ENCODE measurements at regions not wholly inside any gene's neighbourhood (a gene's known extent, or its start where the extent isn't known, plus 50 kb on each side); places are given as distances from the start of the nearest gene placed in this dataset.

- ATAC-seq: no peak
- intact Hi-C loops (cut with DNase I): no loop called here
- DNase-seq: no peak
Measured at GRCh38 chr4:89665662-89666061, 171.3 kb downstream of the SNCA start.

- ATAC-seq: no peak
- intact Hi-C loops (cut with DNase I): no loop called here
Measured at GRCh38 chr4:89664521-89664920, 172.4 kb downstream of the SNCA start.

GRCh38 chr4:89661173-89661899, 175.6 kb downstream of the SNCA start:
- ATAC-seq: no peak
- intact Hi-C loops (cut with DNase I): no loop called here

More at GRCh38 chr4:89664521-89664920, 172.4 kb downstream of the SNCA start:
- no peak for DNase-seq

GRCh38 chr4:89660444-89661172, 176.4 kb downstream of the SNCA start:
- ATAC-seq: no peak
- no peak for DNase-seq
- intact Hi-C loops (cut with DNase I): no loop called here

More at GRCh38 chr4:89661173-89661899, 175.6 kb downstream of the SNCA start:
- no peak for DNase-seq

GRCh38 chr4:89658701-89659024, 178.3 kb downstream of the SNCA start:
- no peak for ATAC-seq
- no peak for DNase-seq
- intact Hi-C loops (cut with DNase I): loop anchor here in 1 of 2 donors (2.0 kb wide), 1 partner anchor 210 kb away; no protein-coding TSS in a partner anchor

- DNase-seq (no peak), ATAC-seq (no peak)
- intact Hi-C loops (cut with DNase I): loop anchor here in 1 of 2 donors (2.0 kb wide), 1 partner anchor 211 kb away; no protein-coding TSS in a partner anchor
Measured at GRCh38 chr4:89657931-89658700, 178.8 kb downstream of the SNCA start.

- ATAC-seq (no peak), DNase-seq (no peak)
- intact Hi-C loops (cut with DNase I): no loop called here
Measured at GRCh38 chr4:89653012-89653411, 183.9 kb downstream of the SNCA start.

GRCh38 chr4:89645482-89645881, 191.5 kb downstream of the SNCA start:
- intact Hi-C loops (cut with DNase I): no loop called here
- DNase-seq: no peak
- no peak for ATAC-seq

GRCh38 chr4:89641367-89641687, 195.6 kb downstream of the SNCA start:
- no peak for DNase-seq
- intact Hi-C loops (cut with DNase I): no loop called here
- ATAC-seq: no peak

- intact Hi-C loops (cut with DNase I): no loop called here
- peak; percentile 31 for DNase-seq
- peak; percentile 44 to 82 for ATAC-seq
Measured at GRCh38 chr4:89640620-89641366, 196.2 kb downstream of the SNCA start.

- no peak for DNase-seq
- intact Hi-C loops (cut with DNase I): no loop called here
- no peak for ATAC-seq
Measured at GRCh38 chr4:89639395-89639794, 197.6 kb downstream of the SNCA start.

- ATAC-seq (no peak), DNase-seq (no peak)
- intact Hi-C loops (cut with DNase I): no loop called here
Measured at GRCh38 chr4:89625599-89626293, 211.2 kb downstream of the SNCA start.

GRCh38 chr4:89619206-89619962, 217.6 kb downstream of the SNCA start:
- intact Hi-C loops (cut with DNase I): no loop called here
- DNase-seq (no peak), ATAC-seq (no peak)

GRCh38 chr4:89618151-89618550, 218.8 kb downstream of the SNCA start:
- intact Hi-C loops (cut with DNase I): no loop called here
- no peak for DNase-seq
- no peak for ATAC-seq

GRCh38 chr4:89617317-89617716, 219.6 kb downstream of the SNCA start:
- ATAC-seq (no peak), DNase-seq (no peak)
- intact Hi-C loops (cut with DNase I): no loop called here

GRCh38 chr4:89616382-89616781, 220.6 kb downstream of the SNCA start:
- ATAC-seq (no peak), DNase-seq (no peak)
- intact Hi-C loops (cut with DNase I): no loop called here

- DNase-seq (no peak), ATAC-seq (no peak)
- intact Hi-C loops (cut with DNase I): no loop called here
Measured at GRCh38 chr4:89615051-89615450, 221.9 kb downstream of the SNCA start.

GRCh38 chr4:89614155-89614554, 222.8 kb downstream of the SNCA start:
- DNase-seq (no peak), ATAC-seq (no peak)
- intact Hi-C loops (cut with DNase I): no loop called here

Measured in left cardiac atrium (tissue), 4 donors.